Neural progenitor cell (in vitro differentiated cells): ENCODE measurements at regions not wholly inside any gene's neighbourhood (a gene's known extent, or its start where the extent isn't known, plus 50 kb on each side); places are given as distances from the start of the nearest gene placed in this dataset.

Experiments
- EZH2 ChIP-seq: fragments of 200-600 bp; sonication (generic); IDR thresholded peaks from 2 replicates; pipeline ENCODE4 v1.6.1; 2017; ENCODE audit warnings: antibody characterized with exemption, mild to moderate bottlenecking, moderate library complexity
- EZH2phosphoT487 ChIP-seq: fragments of 200-600 bp; sonication (generic); IDR thresholded peaks from 2 replicates; pipeline ENCODE4 v1.6.1; 2017; ENCODE audit warnings: antibody characterized with exemption
- TF ChIP-seq, protein P1 (sequence below): fragments of 200-600 bp; sonication (generic); IDR thresholded peaks from 2 replicates; pipeline ENCODE4 v1.5.1; 2017; ENCODE audit warnings: antibody characterized with exemption, mild to moderate bottlenecking

DNA sequence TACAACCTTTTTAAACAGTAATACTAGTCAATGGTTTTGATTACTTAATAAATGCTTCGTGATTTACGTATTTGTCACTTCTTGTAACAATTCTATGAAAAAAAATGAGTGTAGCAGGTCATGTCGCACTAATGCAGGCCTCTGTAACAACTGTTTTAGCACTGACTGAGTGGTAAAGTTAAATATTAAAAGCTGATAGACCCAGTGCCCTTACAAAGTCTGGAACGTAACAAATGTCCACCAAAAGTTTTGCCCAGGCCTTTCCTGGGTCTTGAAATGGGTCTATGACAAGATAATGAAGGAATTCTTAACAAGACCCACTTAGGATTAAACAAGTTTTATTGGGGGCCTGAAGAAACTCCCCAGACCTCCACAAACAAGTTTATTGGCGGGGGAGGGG is 304.6 kb upstream of the DEPDC1 start:
- TF ChIP-seq, protein P1, sequence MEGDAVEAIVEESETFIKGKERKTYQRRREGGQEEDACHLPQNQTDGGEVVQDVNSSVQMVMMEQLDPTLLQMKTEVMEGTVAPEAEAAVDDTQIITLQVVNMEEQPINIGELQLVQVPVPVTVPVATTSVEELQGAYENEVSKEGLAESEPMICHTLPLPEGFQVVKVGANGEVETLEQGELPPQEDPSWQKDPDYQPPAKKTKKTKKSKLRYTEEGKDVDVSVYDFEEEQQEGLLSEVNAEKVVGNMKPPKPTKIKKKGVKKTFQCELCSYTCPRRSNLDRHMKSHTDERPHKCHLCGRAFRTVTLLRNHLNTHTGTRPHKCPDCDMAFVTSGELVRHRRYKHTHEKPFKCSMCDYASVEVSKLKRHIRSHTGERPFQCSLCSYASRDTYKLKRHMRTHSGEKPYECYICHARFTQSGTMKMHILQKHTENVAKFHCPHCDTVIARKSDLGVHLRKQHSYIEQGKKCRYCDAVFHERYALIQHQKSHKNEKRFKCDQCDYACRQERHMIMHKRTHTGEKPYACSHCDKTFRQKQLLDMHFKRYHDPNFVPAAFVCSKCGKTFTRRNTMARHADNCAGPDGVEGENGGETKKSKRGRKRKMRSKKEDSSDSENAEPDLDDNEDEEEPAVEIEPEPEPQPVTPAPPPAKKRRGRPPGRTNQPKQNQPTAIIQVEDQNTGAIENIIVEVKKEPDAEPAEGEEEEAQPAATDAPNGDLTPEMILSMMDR: no peak
- TF ChIP-seq EZH2: no peak
- TF ChIP-seq EZH2phosphoT487: no peak
